ENCODE measurements at regions not wholly inside any gene's neighbourhood (a gene's known extent, or its start where the extent isn't known, plus 50 kb on each side); places are given as distances from the start of the nearest gene placed in this dataset.

DNA sequence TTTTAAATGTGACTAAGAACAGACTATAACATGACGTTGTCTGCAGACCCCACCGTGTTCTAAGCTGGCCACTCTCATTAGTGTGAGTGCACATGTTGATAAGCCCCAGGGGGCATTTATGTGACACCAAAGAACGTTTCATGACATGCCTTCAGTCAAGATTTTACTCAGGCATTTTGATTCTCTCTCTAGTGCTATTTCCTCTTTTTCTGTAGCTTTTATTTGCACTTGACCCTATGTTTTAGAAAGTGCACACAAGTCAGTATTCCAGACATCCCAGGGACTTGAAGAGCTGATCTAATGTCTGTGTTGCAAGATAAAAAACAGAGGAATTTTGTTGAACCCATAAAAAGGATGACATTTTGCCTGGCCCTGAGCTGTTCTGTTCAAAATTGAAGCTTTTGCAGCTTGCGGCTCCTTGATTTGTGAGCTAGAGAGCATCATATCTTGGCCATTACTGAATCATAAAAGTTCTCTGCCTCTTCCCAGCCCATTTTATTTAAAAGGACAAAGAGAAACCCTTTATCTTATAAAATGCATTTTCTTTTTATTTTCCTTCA, 80.9 kb upstream of the TYRP1 start:
- DNase-seq (ENCODE audit: low read depth, low spot score), result no peak
- no peak overlapping the region for H3K4me3 ChIP-seq (ENCODE audit: low read length)

DNA sequence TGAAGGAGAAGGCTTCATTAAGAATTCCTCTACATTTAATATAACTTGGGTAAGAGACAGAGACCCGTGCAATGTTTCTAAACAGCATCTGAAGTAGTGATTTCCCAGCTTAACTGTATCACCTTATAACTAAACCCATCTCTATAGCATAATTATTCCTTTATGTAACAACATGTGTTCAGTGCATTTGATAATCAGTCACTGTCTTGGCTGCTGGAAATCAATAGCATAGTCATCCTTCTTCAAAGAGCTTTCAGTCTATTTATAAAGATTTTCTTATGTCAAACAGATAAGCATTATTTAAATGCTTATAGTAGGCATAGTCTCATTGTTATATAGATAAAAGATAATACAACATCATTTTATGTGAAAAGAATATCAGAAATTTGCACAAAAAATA, 80.1 kb upstream of the TYRP1 start:
- DNase-seq (ENCODE audit: low read depth, low spot score), result no peak
- H3K4me3 ChIP-seq (ENCODE audit: low read length), result no peak overlapping the region

DNA sequence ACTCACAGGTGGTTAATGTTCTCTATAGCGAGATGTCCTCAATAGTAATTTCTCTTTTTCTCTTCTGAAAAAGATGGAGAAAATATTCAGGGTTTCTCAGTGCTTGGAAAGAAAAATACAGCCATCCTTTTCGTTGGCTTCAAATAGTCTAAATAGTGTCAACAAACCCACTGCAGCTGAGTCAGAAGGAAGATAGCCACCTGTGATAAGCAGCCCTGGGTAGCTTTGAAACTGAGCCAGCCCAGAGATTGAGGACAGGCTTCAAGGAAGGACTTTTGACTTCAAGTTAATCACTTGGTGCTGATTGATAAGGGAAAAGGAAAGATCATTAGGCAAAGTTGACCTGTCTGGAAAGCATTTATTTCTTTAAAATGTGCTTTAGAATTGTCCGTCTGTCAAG, 78.7 kb upstream of the TYRP1 start:
- no peak for DNase-seq (ENCODE audit: low read depth, low spot score)

DNA sequence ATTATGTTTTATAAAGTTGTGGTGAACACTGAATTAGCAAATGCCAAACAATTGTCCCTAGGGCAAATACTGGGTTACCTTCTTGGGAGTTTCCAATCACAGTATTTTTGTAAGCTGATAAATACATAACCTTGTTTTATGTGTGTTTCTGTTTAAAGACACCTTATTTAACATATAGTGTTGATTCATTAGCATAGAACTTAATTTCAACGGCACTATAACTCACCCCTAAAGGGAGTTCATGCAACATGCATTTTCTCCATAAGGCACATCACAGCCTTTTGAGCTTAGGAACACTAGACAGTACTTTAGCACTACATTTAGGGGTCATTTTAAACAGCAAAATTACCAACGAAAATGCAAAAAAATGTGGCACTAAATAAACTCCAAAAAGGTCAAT, 74.2 kb upstream of the TYRP1 start:
- no peak overlapping the region for H3K4me3 ChIP-seq (ENCODE audit: low read length)
- DNase-seq (ENCODE audit: low read depth, low spot score), result no peak

More for the DNA sequence above, 78.7 kb upstream of the TYRP1 start:
- H3K4me3 ChIP-seq (ENCODE audit: low read length), result no peak overlapping the region

DNA sequence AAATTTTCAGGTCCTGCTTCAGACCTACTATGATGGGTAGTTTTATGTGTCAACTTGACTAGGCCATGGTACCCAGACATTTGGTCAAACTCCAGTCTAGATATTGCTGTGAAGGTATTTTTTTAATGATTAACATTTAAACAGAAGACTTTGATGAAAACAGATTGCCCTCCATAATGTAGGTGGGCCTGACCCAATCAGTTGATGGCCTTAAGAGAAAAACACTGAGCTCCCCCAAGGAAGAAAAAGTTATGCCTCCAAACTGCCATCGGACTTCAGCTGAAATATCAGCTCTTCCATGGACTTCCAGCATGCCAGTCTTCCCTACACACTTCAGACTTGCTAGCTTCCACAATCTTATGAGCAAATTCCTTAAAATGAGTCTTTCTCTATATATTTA, 67.3 kb upstream of the TYRP1 start:
- no peak for DNase-seq (ENCODE audit: low read depth, low spot score)
- no peak overlapping the region for H3K4me3 ChIP-seq (ENCODE audit: low read length)

DNA sequence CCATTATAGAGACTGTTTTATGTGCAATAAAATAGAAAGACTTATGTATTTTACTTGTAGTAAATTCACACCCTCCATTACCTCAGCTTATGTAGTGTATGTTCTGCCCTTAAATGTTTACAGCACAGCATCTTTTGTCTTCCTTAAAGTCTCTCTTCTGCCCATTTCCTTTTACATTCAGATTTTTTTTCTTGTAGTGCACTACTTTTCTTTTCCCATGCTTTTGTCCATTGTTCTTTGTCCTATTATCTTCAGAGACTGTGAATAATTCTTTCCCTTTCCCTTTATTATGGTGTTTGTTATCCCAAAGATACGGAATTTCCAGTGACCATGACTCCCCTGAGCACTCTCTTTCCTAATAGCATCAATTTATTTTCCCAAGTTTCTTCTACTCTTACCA, 66.1 kb upstream of the TYRP1 start:
- no peak overlapping the region for H3K4me3 ChIP-seq (ENCODE audit: low read length)
- DNase-seq (ENCODE audit: low read depth, low spot score), result no peak

DNA sequence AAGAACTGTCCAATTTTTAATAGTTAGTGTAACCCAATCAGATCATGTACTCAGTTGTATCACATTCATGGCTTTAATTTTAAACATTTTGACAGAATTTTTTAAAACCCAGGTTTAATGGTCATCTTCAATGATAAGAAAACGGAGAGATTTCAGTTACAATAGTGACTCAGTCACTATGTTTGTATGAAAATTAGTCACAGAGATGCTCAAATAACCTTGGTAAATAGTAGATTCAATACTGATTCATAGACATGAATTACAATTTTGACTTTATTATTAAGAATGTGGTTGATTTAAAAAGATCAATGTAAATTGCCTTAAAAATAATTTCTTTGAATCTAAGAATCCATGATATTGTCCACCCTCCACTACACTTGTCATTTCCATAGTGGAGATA, 64.6 kb upstream of the TYRP1 start:
- DNase-seq (ENCODE audit: low read depth, low spot score), result no peak
- H3K4me3 ChIP-seq (ENCODE audit: low read length), result no peak overlapping the region

DNA sequence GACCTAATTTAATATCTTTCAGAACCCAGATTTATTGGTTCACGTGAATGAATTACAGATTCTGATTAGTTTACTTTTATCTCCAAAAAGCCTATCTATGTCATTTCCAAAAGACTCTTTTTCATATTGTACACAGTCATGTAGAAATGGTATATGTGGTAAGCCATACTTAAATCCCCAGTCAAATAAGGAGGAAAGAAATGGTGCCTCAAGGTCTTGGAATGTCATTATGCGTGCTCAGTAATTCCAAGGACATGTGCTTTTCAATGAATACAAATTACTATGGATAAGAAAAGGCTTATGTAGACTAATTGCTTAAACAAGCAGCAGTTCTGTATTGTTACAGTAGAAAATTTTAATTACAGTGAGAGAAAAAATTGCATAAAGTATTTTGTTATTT, 64.1 kb upstream of the TYRP1 start:
- H3K4me3 ChIP-seq (ENCODE audit: low read length), result no peak overlapping the region
- no peak for DNase-seq (ENCODE audit: low read depth, low spot score)

DNA sequence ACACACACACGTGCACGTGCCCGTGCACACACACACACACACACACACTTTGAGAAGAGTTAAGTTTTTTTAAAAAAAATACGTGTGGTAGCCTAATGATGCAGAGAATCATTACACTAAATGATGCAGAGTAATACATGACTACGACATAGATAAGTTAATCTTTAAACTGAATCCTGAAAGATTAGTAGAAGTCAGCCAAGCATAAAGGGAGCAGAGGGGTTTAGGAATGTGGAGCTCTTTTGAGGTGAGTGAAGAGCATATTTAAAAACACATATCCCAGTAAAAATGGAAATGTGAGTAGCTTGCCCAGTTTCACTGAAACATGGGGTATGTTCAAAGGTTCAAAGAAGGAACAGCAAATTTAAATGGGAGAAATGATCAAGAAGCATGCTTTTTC, 61.3 kb upstream of the TYRP1 start:
- no peak overlapping the region for H3K4me3 ChIP-seq (ENCODE audit: low read length)

DNA sequence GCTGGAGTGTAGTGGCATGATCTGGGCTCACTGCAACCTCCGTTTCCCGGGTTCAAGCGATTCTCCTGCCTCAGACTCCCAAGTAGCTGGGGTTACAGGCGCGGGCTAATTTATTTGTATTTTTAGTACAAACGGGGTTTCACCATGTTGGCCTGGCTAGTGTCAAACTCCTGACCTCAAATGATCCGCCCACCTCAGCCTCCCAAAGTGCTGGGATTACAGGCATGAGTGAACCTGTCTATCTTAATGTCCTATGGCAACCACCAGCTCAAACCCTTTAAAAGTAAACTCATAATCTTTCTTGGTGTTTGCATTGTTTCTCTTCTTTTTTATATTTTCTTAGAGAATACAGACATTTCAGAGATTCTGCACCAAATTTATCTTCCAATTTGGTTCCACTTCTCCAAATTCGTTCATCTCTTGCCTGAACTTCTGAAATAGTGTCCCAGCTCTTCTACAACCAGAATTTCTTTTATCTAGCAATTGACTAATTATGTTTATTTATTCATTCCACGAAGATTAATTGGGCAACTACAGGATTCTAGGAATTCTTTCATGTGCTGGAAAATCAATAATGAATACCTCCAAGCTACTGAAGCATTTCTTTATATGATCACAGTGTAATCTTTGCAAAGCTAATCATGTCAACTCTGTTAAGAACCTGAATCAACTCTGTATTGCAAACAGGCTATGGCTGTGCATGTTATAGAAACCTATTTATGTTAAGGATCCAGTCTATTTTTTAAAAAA, 60.0 kb upstream of the TYRP1 start:
- no peak overlapping the region for H3K4me3 ChIP-seq (ENCODE audit: low read length)
- no peak for DNase-seq (ENCODE audit: low read depth, low spot score)

More for the DNA sequence above, 61.3 kb upstream of the TYRP1 start:
- no peak for DNase-seq (ENCODE audit: low read depth, low spot score)

DNA sequence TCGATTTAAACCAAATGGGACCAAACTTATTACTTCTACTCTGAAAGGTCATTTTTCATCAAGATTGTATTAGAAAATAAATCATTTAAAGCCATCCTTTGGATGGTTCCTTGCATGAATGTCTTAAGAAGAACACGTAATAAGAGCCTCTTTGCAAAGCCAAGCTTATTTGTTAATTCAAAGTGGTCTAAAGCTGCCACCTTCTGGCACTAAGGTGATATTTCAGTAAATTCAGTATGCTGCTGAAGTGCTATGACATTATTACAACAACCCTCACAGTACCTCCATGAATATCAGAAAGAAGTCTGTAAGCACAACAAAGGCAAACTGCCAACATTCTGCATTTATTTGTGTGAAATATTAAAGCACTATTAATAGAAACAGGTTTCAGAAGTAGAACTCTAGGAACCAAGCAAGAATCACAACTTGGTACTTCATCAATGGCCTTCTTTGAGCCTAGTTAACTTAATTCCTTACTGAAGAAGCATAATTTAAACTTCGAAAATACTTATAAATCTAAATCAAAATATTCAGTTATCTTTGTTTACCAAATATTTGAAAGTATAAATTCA, 53.1 kb upstream of the TYRP1 start:
- H3K4me3 ChIP-seq (ENCODE audit: low read length), result no peak overlapping the region
- DNase-seq (ENCODE audit: low read depth, low spot score), result peak; percentile 39

DNA sequence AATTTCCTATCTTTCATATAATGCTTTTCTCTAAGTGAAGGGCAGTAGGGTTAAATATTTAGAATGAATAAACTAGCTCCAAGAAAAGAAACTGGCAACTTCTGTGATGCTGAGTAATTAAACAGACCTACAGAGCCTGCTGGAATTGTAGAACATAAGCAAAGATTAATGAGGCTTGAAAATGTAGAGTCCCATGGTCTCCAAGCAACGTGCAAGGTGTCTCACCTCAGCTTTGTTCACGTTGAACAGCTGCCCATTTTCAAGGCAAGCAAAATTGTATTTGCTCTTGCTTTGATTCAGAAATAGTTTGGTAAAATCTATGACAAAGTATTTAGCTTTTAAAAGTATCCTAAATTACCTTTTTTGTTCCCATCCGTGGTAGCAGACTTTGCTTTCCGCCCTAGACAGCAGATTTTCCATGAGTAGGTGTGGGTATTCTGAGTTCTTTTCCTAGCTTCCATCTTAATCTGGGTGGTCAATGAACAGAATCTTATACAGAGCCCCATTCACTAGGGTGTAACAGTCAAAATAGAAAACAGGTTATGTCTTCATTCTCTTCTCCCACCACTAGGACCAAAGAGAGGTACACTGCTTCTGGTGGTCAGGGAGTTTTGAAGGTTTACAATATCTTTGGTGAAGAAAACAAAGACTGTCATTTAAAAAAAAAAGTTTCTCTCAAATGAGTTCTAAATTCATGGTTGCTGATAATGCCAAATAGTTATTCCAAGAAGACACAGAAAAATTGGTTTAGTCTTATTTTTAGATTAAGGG, 52.1 kb upstream of the TYRP1 start:
- DNase-seq (ENCODE audit: low read depth, low spot score), result no peak

More for the DNA sequence above, 52.1 kb upstream of the TYRP1 start:
- H3K4me3 ChIP-seq (ENCODE audit: low read length), result no peak overlapping the region

Measured in Jurkat, Clone E6-1 (cell line).